GM23248 (cell line): ENCODE measurements at regions not wholly inside any gene's neighbourhood (a gene's known extent, or its start where the extent isn't known, plus 50 kb on each side); places are given as distances from the start of the nearest gene placed in this dataset.

Experiments used
- EZH2 ChIP-seq: fragments of 200-600 bp; sonication (generic); IDR thresholded peaks from 2 replicates; pipeline ENCODE4 v1.6.1; 2018; ENCODE audit warnings: antibody characterized with exemption, mild to moderate bottlenecking; ENCODE audit not compliant: insufficient read depth, poor library complexity, severe bottlenecking
- EZH2phosphoT487 ChIP-seq: fragments of 200-600 bp; sonication (generic); IDR thresholded peaks from 2 replicates; pipeline ENCODE4 v1.6.1; 2018; ENCODE audit warnings: antibody characterized with exemption, moderate library complexity, mild to moderate bottlenecking, low read depth; ENCODE audit not compliant: insufficient read depth

- TF ChIP-seq EZH2 (no peak), EZH2phosphoT487 (no peak)
These were observed 51.2 kb upstream of the SEC16B start for GRCh38 chr1:178020968-178021640.
